ENCODE measurements at regions not wholly inside any gene's neighbourhood (a gene's known extent, or its start where the extent isn't known, plus 50 kb on each side); places are given as distances from the start of the nearest gene placed in this dataset.

DNA sequence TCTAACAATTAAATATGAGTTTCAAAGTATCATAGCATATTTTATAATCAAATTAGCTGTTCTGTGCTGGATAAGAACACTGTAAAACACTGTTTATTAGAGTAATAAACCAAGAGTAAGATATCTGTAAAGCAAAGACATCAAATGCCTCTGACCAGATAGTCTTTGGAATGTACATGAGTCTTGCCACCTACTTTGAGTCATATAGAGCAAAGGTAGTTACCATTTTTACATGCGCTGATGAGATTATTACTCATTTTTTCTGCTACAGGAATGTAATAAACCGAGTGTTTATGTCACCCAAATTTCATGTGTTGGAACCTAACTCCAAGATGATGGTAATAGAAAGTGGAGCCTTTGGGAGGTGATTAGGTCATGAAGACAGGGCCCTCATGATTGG, 654.5 kb downstream of the CETN3 start:
- intact Hi-C loops (cut with DNase I): no loop called here

GRCh38 chr5:89735082-89735481, 674.5 kb downstream of the CETN3 start:
- no peak for ATAC-seq
- intact Hi-C loops (cut with DNase I): no loop called here
- no peak for DNase-seq (ENCODE audit: missing footprints)

More for the DNA sequence above, 654.5 kb downstream of the CETN3 start:
- ATAC-seq (no peak), DNase-seq (ENCODE audit: missing footprints) (no peak)

GRCh38 chr5:89733772-89734171, 675.8 kb downstream of the CETN3 start:
- intact Hi-C loops (cut with DNase I): no loop called here
- no peak for DNase-seq (ENCODE audit: missing footprints)
- ATAC-seq: no peak

- ATAC-seq: no peak
- DNase-seq (ENCODE audit: missing footprints): no peak
- intact Hi-C loops (cut with DNase I): loop anchor here (5.0 kb wide), 1 partner anchor 368 kb away; no protein-coding TSS in a partner anchor
Observed at GRCh38 chr5:89729623-89730301, 679.8 kb downstream of the CETN3 start.

- ATAC-seq: peak; percentile 81
- intact Hi-C loops (cut with DNase I): loop anchor here (5.0 kb wide), 1 partner anchor 369 kb away; no protein-coding TSS in a partner anchor
- DNase-seq (ENCODE audit: missing footprints): no peak
Observed at GRCh38 chr5:89728750-89729149, 680.8 kb downstream of the CETN3 start.

GRCh38 chr5:89728134-89728533, 681.4 kb downstream of the CETN3 start:
- intact Hi-C loops (cut with DNase I): loop anchor here (5.0 kb wide), 1 partner anchor 369 kb away; no protein-coding TSS in a partner anchor
- ATAC-seq (no peak), DNase-seq (ENCODE audit: missing footprints) (no peak)

- DNase-seq (ENCODE audit: missing footprints) (no peak), ATAC-seq (no peak)
- intact Hi-C loops (cut with DNase I): loop anchor here (5.0 kb wide), 1 partner anchor 373 kb away; no protein-coding TSS in a partner anchor
Observed at GRCh38 chr5:89724379-89725095, 685.0 kb downstream of the CETN3 start.

GRCh38 chr5:89723907-89724306, 685.6 kb downstream of the CETN3 start:
- intact Hi-C loops (cut with DNase I): no loop called here
- DNase-seq (ENCODE audit: missing footprints) (no peak), ATAC-seq (no peak)

DNA sequence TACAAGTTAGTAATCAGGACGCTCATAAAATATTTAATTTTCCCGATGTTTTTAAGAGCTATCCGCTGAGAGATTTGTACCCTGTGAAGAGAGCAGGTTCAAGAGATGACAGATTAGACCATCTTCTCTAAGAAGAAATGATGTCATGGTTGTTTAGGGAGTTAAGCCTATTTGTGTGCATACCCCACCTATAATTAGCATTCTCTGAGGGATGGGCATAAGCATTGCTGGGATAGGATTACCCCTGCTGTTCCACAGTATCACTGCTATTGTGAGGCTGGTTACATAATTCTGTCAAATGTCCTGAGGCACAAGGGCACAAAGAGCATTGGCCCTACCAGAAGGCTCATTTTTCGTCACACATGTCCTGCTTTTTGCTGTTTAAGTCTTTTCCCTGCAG, 687.0 kb downstream of the CETN3 start:
- no peak for DNase-seq (ENCODE audit: missing footprints)
- intact Hi-C loops (cut with DNase I): no loop called here
- no peak for ATAC-seq

DNA sequence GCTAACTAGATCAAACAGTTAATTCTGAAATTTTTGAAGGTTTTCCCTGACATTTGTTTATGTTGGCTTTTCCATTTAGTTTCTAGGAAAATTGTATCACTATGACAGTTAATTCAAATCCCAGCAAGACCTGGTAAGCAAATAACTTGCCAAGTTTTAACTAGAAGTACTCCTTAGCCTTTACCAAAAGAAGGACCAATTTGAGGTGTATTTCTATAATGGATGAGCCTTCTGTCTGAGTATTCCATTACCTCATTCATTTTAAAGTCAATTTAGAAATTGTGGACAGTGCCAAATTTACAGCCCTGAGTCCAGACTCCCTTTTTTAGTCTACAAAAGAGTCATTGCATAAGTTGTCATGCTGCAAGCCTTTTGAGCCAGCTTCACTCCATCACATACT, 687.6 kb downstream of the CETN3 start:
- ATAC-seq (no peak), DNase-seq (ENCODE audit: missing footprints) (no peak)
- intact Hi-C loops (cut with DNase I): no loop called here

GRCh38 chr5:89721353-89721752, 688.2 kb downstream of the CETN3 start:
- ATAC-seq: no peak
- intact Hi-C loops (cut with DNase I): no loop called here
- no peak for DNase-seq (ENCODE audit: missing footprints)

- no peak for ATAC-seq
- intact Hi-C loops (cut with DNase I): no loop called here
Observed at GRCh38 chr5:89712134-89712700, 697.3 kb downstream of the CETN3 start.

DNA sequence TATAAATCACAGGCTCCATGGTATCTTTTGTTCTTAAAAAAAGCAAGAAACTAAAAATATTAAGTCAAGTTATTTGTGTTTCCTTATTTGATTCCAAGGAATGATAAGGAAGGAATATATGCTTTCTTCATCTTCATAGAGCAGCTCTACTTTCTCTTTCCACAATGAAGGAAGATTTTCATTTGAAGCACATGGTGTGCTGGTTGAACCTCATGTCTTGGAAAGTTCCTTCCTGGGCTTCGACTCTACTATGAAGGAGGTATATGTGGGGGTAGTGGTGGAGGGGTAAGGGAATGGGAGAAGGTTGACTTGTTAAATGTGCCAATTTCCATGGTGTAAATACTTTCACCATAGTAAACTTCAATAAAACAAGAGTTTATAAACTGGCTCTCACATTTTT, 698.0 kb downstream of the CETN3 start:
- ATAC-seq (no peak), DNase-seq (ENCODE audit: missing footprints) (no peak)
- intact Hi-C loops (cut with DNase I): no loop called here

More at GRCh38 chr5:89712134-89712700, 697.3 kb downstream of the CETN3 start:
- DNase-seq (ENCODE audit: missing footprints): no peak

- ATAC-seq (no peak), DNase-seq (ENCODE audit: missing footprints) (no peak)
- intact Hi-C loops (cut with DNase I): no loop called here
Observed at GRCh38 chr5:89710006-89710405, 699.5 kb downstream of the CETN3 start.

GRCh38 chr5:89707891-89708290, 701.7 kb downstream of the CETN3 start:
- DNase-seq (ENCODE audit: missing footprints) (no peak), ATAC-seq (no peak)
- intact Hi-C loops (cut with DNase I): no loop called here

- intact Hi-C loops (cut with DNase I): no loop called here
- no peak for DNase-seq (ENCODE audit: missing footprints)
- no peak for ATAC-seq
Observed at GRCh38 chr5:89706731-89707130, 702.8 kb downstream of the CETN3 start.

GRCh38 chr5:89703817-89704216, 705.7 kb downstream of the CETN3 start:
- intact Hi-C loops (cut with DNase I): no loop called here
- DNase-seq (ENCODE audit: missing footprints) (no peak), ATAC-seq (no peak)

GRCh38 chr5:89698028-89698427, 711.5 kb downstream of the CETN3 start:
- intact Hi-C loops (cut with DNase I): no loop called here
- DNase-seq (ENCODE audit: missing footprints) (no peak), ATAC-seq (no peak)

DNA sequence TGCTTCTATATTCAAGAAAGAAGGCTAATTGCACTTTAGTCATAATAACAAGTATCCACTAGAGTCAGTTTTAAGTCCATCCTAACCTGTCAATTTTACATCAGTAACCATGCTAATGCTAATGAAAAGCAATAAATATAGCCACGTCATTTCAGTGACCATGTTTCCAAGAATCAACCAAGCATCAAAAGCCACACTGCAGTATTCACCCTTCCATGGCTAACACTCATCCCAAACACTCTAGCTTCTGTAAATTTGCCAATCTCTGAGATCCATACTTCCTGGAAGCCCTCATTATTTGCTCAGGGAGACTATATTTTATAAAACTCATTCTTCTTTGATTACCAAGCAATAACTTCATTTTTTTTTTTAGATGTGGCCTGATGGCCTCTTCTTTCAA, 712.0 kb downstream of the CETN3 start:
- intact Hi-C loops (cut with DNase I): no loop called here
- ATAC-seq (no peak), DNase-seq (ENCODE audit: missing footprints) (no peak)

DNA sequence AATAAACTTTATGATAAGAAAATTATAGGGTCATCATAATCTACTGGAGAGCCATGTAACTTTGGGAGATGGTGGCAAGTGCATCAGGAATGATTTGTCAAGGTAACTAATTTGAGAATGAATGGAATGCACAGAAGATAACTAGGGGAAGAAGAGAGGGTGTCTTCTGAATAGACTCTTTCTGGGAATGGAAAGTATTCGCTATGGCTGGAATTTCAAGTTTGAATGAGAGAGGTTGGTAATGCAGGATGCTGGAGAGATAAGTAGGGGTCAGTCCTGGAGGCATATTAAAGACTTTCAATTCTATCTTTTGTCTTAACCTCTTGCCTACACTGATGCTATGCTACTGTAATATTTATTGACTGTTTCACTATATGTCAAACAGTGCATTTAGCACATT, 714.2 kb downstream of the CETN3 start:
- ATAC-seq (no peak), DNase-seq (ENCODE audit: missing footprints) (no peak)
- intact Hi-C loops (cut with DNase I): no loop called here

Measured in Right ventricle myocardium inferior (tissue), 1 donor.